ENCODE measurements at regions not wholly inside any gene's neighbourhood (a gene's known extent, or its start where the extent isn't known, plus 50 kb on each side); places are given as distances from the start of the nearest gene placed in this dataset.

DNA sequence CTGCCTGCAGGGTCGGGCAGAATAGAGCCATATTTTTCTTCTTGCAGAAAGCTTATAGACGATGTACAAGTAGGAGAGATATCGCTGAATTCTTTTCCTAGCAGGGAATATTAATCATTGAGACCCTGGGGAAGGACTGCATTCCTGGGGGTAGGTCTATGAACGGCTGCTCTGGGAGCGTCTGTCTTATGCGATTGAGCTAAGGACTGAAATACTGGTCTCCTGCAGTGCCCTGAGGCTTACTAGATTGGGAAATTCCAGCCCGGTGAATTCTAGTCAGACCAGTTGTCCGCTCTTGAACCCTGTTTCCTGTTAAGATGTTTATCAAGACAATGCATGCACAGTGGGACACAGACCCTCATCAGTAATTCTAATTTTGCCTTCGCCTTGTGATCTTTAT, 59.8 kb upstream of the UBAC2 start:
- ChIA-PET CTCF (no interaction called here), POLR2A (no interaction called here)
- no peak overlapping the region for H3K27ac ChIP-seq (ENCODE audit: low read depth, low read length)
- H3K9me3 ChIP-seq (ENCODE audit: control insufficient read depth, insufficient read depth, low read length) = 0 out of 2 replicates have a peak, but pooled peaks cover 7% of the 10 kb centered on the region
- H3K27me3 ChIP-seq (ENCODE audit: control insufficient read depth, insufficient read depth, low read length) = peaks cover 5% of the 10 kb centered on the region
- TF ChIP-seq, protein P1, sequence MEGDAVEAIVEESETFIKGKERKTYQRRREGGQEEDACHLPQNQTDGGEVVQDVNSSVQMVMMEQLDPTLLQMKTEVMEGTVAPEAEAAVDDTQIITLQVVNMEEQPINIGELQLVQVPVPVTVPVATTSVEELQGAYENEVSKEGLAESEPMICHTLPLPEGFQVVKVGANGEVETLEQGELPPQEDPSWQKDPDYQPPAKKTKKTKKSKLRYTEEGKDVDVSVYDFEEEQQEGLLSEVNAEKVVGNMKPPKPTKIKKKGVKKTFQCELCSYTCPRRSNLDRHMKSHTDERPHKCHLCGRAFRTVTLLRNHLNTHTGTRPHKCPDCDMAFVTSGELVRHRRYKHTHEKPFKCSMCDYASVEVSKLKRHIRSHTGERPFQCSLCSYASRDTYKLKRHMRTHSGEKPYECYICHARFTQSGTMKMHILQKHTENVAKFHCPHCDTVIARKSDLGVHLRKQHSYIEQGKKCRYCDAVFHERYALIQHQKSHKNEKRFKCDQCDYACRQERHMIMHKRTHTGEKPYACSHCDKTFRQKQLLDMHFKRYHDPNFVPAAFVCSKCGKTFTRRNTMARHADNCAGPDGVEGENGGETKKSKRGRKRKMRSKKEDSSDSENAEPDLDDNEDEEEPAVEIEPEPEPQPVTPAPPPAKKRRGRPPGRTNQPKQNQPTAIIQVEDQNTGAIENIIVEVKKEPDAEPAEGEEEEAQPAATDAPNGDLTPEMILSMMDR (IDR thresholded peaks at IDR 0.05; ENCODE audit: low read depth, low read length) = no peak
- no peak overlapping the region for H3K4me3 ChIP-seq (ENCODE audit: low read depth, low read length)
- DNase-seq (ENCODE audit: low read depth, low spot score) = no peak

DNA sequence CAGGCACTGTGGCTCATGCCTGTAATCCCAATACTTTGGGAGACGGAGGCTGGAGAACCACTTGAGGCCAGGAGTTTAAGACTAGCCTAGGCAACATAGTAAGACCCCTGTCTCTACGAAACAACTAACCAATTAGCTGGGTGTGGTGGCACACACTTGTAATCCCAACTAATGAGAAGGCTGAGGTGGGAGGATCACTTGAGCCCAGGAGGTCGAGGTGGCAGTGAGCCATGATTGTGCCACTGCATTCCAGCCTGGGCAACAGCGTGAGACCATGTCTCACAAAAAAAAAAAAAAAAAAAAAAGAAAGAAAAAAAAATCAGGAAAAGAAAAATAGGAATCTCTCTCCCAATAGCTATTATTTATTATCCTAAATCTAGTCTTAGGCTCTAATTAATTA, 56.8 kb upstream of the UBAC2 start:
- ChIA-PET CTCF (no interaction called here), POLR2A (no interaction called here)
- H3K4me3 ChIP-seq (ENCODE audit: low read depth, low read length) = no peak overlapping the region
- no peak for DNase-seq (ENCODE audit: low read depth, low spot score)
- H3K27ac ChIP-seq (ENCODE audit: low read depth, low read length) = no peak overlapping the region
- TF ChIP-seq, protein P1 (IDR thresholded peaks at IDR 0.05; ENCODE audit: low read depth, low read length) = no peak
- peaks cover 3% of the 10 kb centered on the region for H3K27me3 ChIP-seq (ENCODE audit: control insufficient read depth, insufficient read depth, low read length)
- H3K9me3 ChIP-seq (ENCODE audit: control insufficient read depth, insufficient read depth, low read length) = peaks cover 7% of the 10 kb centered on the region; the same call in 1 of the 2 replicates

DNA sequence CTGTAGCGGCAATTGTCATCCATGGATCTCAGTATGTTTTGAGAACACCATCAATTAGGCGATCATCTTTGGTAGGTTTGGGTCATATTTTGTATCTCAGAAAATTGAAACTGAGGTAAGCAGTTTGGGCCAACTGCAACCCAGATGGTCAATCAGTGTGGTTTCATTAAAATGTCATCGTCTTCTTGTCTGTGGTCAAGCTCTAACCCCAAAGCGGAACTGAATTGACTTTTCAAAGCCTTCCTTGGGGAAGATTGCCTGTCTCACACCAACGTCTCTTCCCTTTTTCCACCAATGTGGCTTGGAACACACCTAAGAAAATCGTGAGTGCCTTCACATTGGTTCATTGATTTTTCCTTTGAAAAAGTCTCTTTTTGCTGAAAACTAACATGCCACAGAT, 56.3 kb upstream of the UBAC2 start:
- POLR2A ChIA-PET = no interaction called here
- DNase-seq (ENCODE audit: low read depth, low spot score) = no peak
- peaks cover 7% of the 10 kb centered on the region; the same call in 1 of the 2 replicates for H3K9me3 ChIP-seq (ENCODE audit: control insufficient read depth, insufficient read depth, low read length)
- TF ChIP-seq, protein P1 (IDR thresholded peaks at IDR 0.05; ENCODE audit: low read depth, low read length) = no peak
- CTCF ChIA-PET = interaction anchor here (0.7 kb wide), 1 partner anchor 280 kb away, joined by 3 read pairs; no protein-coding TSS in a partner anchor
- H3K27ac ChIP-seq (ENCODE audit: low read depth, low read length) = no peak overlapping the region
- peaks cover 3% of the 10 kb centered on the region for H3K27me3 ChIP-seq (ENCODE audit: control insufficient read depth, insufficient read depth, low read length)
- no peak overlapping the region for H3K4me3 ChIP-seq (ENCODE audit: low read depth, low read length)

DNA sequence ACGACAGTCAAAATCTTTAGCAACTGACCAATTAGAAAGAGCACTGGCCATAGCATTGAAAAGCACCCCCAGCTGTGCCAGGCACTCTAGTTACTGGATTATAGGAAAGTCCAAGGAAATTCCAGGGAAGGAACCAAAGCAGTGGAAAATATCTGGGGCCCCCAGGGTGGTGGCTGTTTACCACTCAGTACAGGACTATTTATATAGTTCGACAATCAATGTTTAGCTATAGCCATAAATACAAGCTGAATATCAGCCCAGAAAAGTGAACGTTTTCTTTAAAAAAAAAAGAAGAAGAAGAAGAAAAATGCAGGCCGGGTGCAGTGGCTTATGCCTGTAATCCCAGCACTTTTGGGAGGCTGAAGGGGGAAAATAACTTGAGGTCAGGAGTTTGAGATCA, 55.2 kb upstream of the UBAC2 start:
- Histone ChIP-seq H3K27me3 (ENCODE audit: control insufficient read depth, insufficient read depth, low read length) (peaks cover 3% of the 10 kb centered on the region), H3K4me3 (ENCODE audit: low read depth, low read length) (no peak overlapping the region), H3K9me3 (ENCODE audit: control insufficient read depth, insufficient read depth, low read length) (peaks cover 7% of the 10 kb centered on the region; the same call in 1 of the 2 replicates), H3K27ac (ENCODE audit: low read depth, low read length) (no peak overlapping the region)
- DNase-seq (ENCODE audit: low read depth, low spot score) = no peak
- ChIA-PET POLR2A (no interaction called here), CTCF (no interaction called here)
- TF ChIP-seq, protein P1 (IDR thresholded peaks at IDR 0.05; ENCODE audit: low read depth, low read length) = no peak

DNA sequence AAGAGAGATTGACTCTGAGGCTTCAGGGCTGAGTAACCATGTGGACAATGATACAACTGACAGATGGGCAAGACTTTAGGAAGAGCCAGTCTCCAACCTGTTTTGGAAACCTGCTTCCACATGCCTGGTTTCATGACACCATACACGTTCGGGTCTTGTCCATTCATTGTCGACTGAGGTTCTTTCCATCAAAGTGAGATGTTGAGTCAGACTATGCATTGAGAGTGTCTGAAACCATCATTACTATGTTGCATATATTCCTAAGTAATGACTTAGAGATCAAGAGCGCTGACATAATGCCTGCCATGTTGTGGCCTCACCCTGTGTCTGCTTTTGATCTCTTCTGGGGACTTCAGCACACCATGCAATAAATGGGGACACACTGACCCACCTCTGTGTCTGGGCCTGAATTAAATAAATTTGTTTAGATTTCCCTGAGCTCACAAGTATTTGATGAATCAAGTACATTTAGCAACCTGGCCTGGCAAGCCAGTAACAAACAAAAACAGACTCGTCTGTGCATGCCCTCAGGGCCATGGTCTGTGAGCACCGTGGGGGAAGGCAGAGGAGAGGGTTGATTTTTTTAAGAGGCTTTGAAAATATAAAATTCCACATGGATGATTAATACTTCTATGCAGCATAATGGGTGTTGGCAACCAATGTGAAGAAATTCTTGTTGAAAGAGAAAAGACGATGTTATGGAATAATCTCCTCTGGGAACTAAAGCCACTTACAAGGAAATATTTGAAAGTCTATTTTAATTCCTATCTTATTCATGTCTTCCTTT, 49.9 kb upstream of the UBAC2 start:
- CTCF ChIA-PET = interaction anchor here (1.4 kb wide), 1 partner anchor 26 kb away, joined by 3 read pairs; no protein-coding TSS in a partner anchor
- H3K9me3 ChIP-seq (ENCODE audit: control insufficient read depth, insufficient read depth, low read length) = no peaks in the 10 kb centered on the region; the same call in 1 of the 2 replicates
- no peak overlapping the region for H3K4me3 ChIP-seq (ENCODE audit: low read depth, low read length)
- TF ChIP-seq, protein P1 (IDR thresholded peaks at IDR 0.05; ENCODE audit: low read depth, low read length) = no peak
- H3K27me3 ChIP-seq (ENCODE audit: control insufficient read depth, insufficient read depth, low read length) = no peaks in the 10 kb centered on the region
- no peak overlapping the region for H3K27ac ChIP-seq (ENCODE audit: low read depth, low read length)
- POLR2A ChIA-PET = no interaction called here
- DNase-seq (ENCODE audit: low read depth, low spot score) = no peak

Measured in AG04450 (cell line).